Umbilical cord (tissue), 1 donor: ENCODE measurements at regions not wholly inside any gene's neighbourhood (a gene's known extent, or its start where the extent isn't known, plus 50 kb on each side); places are given as distances from the start of the nearest gene placed in this dataset.

Experiments used
- DNase-seq: peaks from one replicate; pipeline ENCODE4 v3.0.0-alpha.2; 2015; ENCODE audit warnings: low spot score

- DNase-seq, result no peak
Observed at GRCh38 chr1:193634876-193635275, 448.5 kb upstream of the B3GALT2 start.

- no peak for DNase-seq
Observed at GRCh38 chr1:193634470-193634869, 448.1 kb upstream of the B3GALT2 start.

GRCh38 chr1:193633991-193634390 is 447.6 kb upstream of the B3GALT2 start:
- no peak for DNase-seq

DNA sequence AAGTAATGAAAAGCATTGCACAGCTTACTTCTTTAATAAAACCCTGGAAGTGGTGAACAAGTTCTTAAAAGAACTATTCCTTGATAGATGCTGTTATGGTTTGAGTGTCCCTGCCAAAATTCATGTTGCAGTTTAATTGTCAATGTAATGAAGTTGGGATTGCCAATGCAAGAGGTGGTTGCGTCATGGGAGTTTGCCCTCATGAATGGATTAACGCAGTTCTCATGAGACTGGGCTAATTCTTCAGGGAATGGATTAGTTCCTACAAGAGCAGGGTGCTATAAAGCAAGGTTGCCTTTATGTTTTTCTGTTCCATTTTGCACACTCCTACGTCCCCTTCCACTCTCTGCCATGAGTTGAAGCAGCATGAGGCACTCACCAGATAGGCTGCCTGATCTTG is 446.7 kb upstream of the B3GALT2 start:
- DNase-seq, result no peak

- no peak for DNase-seq
Observed at GRCh38 chr1:193631306-193631705, 444.9 kb upstream of the B3GALT2 start.

- DNase-seq, result no peak
Observed at GRCh38 chr1:193629875-193630274, 443.5 kb upstream of the B3GALT2 start.

GRCh38 chr1:193626695-193627094 is 440.3 kb upstream of the B3GALT2 start:
- peak; percentile 9 for DNase-seq

- DNase-seq, result no peak
Observed at GRCh38 chr1:193625255-193625654, 438.8 kb upstream of the B3GALT2 start.

- DNase-seq, result no peak
Observed at GRCh38 chr1:193619911-193620310, 433.5 kb upstream of the B3GALT2 start.

- no peak for DNase-seq
Observed at GRCh38 chr1:193614817-193615216, 428.4 kb upstream of the B3GALT2 start.

DNA sequence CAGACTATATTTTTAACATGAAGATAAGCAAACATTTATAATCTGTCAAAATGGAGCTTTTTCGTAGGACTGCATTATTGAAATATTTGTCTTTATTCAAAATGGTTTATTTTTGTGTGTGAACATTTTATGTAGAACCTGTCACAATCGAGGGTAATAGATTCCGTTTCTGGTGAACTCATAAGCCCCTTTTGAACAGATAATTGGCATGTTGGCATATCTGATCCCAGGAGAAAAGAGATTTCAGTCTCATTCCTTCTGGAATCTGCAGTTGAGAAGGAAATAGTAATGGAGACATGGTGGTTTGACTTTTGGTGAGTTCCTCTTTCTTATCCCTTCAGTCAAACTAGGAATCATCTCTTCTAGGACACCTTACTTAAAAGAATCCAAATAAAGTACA is 427.9 kb upstream of the B3GALT2 start:
- no peak for DNase-seq

GRCh38 chr1:193613041-193613440 is 426.6 kb upstream of the B3GALT2 start:
- no peak for DNase-seq

GRCh38 chr1:193609592-193609991 is 423.2 kb upstream of the B3GALT2 start:
- DNase-seq, result no peak

GRCh38 chr1:193607787-193608186 is 421.4 kb upstream of the B3GALT2 start:
- DNase-seq, result no peak

DNA sequence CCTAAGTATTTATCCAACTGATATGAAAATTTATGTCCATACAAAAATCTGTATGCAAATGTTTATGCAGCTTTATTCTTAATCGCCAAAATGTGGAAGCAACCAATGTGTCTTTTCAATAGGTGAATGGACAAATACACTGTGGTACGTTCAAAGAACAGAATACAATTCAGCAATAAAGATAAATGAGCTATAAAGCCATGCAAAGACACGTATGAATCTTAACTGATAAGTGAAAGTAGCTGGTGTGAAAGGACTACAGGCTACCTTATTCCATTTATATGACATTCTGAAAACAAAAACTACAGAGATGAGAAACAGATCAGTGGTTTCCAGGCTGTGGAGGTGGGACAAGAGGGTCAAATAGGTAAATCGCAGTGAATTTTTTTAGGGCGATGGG is 419.6 kb upstream of the B3GALT2 start:
- DNase-seq, result no peak

- DNase-seq, result no peak
Observed at GRCh38 chr1:193602705-193603104, 416.3 kb upstream of the B3GALT2 start.

DNA sequence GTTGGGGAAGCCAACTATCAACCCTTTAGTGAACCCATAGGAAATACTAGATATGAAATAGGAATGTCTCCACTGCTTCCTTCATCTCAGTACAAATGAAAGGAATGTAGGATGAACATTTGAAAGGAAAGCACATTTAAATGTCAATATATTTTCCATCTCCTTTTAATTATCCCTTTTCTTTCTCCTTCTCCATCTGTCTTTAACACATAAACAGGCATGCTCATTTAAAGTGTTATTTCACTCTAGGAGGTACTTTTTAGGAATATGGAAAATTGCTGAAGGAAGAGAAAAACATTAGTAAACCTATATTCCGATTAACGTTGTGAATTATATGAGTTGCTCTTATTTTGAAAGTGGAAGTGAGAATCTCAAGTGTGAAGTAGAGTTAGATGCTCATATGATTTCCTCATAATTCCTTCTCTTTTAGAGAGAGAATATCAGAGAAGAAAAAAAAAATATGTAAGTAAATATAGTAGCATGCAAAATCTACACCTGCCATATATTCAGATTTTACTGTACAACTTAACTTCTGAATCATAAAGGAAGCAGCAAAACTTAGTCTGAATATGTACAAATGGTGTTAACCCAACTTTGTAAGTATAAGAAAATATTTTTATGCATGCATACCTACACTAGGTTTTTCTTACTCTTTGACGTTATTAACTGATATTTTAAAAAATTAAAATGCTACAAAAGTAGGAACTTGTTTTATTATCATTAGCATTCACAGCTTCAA is 406.9 kb upstream of the B3GALT2 start:
- DNase-seq, result no peak

DNA sequence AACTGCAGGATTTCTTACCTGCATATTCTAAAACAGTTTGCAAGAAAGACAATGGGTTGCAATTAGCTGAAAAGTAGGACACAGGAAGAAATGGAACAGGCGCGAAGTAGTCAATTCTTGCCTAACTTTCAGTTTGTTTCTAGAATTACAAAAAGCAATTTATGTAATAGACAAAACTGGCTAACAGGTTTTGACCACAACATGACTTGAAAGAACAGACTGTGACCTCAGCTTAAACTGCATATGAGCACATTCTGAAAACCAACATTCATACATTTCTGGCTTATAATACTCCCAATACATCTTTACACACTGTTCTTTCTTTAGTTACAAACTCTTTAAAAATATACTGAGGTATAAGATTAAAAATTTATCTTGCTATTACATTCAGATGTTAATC is 405.9 kb upstream of the B3GALT2 start:
- no peak for DNase-seq

DNA sequence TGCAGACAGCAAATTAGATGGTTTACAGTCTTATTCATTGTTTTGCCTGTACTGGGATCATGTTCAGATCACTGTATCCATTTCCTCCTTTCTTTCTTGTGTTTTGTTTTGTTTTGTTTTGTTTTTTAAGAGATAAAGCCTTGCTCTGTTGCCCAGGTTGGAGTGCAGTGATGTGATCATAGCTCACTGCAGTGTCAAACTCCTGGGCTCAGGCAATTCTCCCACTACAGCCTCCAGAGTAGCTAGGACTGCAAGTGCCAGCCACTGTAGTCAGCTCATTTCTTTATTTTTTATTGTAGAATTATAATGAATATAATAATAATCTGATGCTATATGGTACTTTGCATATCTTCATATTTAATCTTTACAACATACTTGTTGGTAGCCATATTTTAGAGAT is 403.7 kb upstream of the B3GALT2 start:
- no peak for DNase-seq

DNA sequence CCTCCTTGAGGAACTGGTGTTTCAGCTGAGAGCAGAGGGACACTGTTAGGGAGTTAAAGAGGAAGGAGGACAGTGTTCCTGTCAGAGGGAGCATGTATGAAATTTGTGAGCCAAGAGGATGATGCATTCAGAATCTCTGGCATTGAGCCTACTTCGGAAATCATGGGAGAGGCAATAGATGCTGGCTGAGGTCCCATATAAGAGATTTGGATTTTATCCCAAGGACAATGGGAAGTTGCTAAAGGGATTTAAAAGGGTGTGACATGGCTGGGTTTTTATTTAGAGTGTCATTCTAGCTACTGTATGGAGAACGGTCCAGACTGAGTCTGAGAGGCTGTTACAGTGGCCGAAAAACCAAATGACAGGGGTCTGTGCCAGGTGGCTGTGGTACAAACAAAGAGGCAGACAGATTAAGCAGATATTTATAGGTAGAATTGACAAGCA is 403.2 kb upstream of the B3GALT2 start:
- no peak for DNase-seq

GRCh38 chr1:193588311-193589082 is 402.1 kb upstream of the B3GALT2 start:
- DNase-seq, result peak; percentile 27

GRCh38 chr1:193584731-193585239 is 398.4 kb upstream of the B3GALT2 start:
- DNase-seq, result no peak

- DNase-seq, result no peak
Observed at GRCh38 chr1:193581341-193581740, 394.9 kb upstream of the B3GALT2 start.
